ENCODE measurements at regions not wholly inside any gene's neighbourhood (a gene's known extent, or its start where the extent isn't known, plus 50 kb on each side); places are given as distances from the start of the nearest gene placed in this dataset.

DNA sequence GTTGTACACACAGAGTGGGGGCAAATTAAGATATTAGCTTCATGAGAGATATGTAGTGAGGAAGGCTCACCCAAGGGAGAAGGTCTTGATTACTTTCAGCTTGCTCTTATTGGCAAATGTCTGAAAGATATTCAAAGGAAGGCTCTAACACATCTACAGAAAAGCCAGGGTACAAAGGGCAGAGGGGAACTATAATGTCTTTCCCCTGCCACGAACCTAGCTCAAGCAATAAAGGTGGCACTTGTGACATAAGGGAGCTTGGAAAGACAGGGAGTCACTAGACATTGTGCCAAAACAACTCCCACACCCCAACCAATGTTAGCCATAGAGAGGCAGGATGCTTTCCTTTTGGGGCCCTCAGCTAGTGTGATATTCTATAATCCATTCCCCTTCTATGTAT is 52.2 kb upstream of the SOX9 start:
- no peak for DNase-seq

GRCh38 chr17:72069586-72070202 is 51.1 kb upstream of the SOX9 start:
- DNase-seq = no peak

All from NCI-H526 treated with DMSO at 0.1 percent for 48 hours (cell line).